OCI-LY7 (cell line): ENCODE measurements at regions not wholly inside any gene's neighbourhood (a gene's known extent, or its start where the extent isn't known, plus 50 kb on each side); places are given as distances from the start of the nearest gene placed in this dataset.

Experiments used
- BruUV-seq: library from RNA; stranded (reverse); fragments of 400-500 nt; replicated peaks from 2 replicates; lab custom pipeline; 2021; lab: Mats Ljungman, UMichigan
- CTCF ChIA-PET: fragments of 300-600 bp; sonication (Branson Sonifier 250); formaldehyde crosslinking; loops from one replicate; lab custom pipeline; 2022; ENCODE audit warnings: antibody characterized with exemption; ENCODE audit not compliant: unreplicated experiment; lab: Charles Lee
- POLR2A ChIA-PET: fragments of 300-600 bp; sonication (Branson Sonifier 250); formaldehyde crosslinking; loops from one replicate; lab custom pipeline; 2022; ENCODE audit warnings: antibody characterized with exemption; lab: Charles Lee
- DNase-seq: peaks from one replicate; pipeline ENCODE4 v3.0.0-alpha.2; 2015; ENCODE audit warnings: low spot score
- H2AFZ ChIP-seq: fragments of 200-600 bp; sonication (generic), shearing (Covaris generic); 2 replicates; pipeline ENCODE4 v1.6.1; 2014; ENCODE audit warnings: mild to moderate bottlenecking, antibody characterized with exemption, low read length, moderate library complexity
- H3K27ac ChIP-seq: fragments of 200-600 bp; sonication (generic); 2 replicates; pipeline ENCODE4 v1.5.1; 2014; ENCODE audit warnings: mixed run types, low read depth, mild to moderate bottlenecking, moderate library complexity, low read length, inconsistent platforms; ENCODE audit not compliant: poor library complexity, severe bottlenecking
- H3K36me3 ChIP-seq: fragments of 200-600 bp; sonication (generic); 2 replicates; pipeline ENCODE4 v1.6.1; 2014; ENCODE audit warnings: mild to moderate bottlenecking, antibody characterized with exemption, low read length, moderate library complexity, mixed read lengths; ENCODE audit not compliant: insufficient read depth
- H3K4me1 ChIP-seq: fragments of 200-600 bp; sonication (generic); 2 replicates; pipeline ENCODE4 v1.5.1; 2014; ENCODE audit warnings: mild to moderate bottlenecking, low read length; ENCODE audit not compliant: insufficient read depth, poor library complexity, severe bottlenecking
- H3K4me2 ChIP-seq: fragments of 200-600 bp; sonication (generic); 2 replicates; pipeline ENCODE4 v1.6.1; 2014; ENCODE audit warnings: mild to moderate bottlenecking, low read length
- H3K4me3 ChIP-seq: fragments of 200-600 bp; sonication (generic); 2 replicates; pipeline ENCODE4 v1.5.1; 2014; ENCODE audit warnings: mild to moderate bottlenecking, low read depth, low read length; ENCODE audit not compliant: poor library complexity, severe bottlenecking
- H3K79me2 ChIP-seq: fragments of 200-600 bp; sonication (generic); 2 replicates; pipeline ENCODE4 v1.6.1; 2016; ENCODE audit warnings: low read depth, mild to moderate bottlenecking, low read length, moderate library complexity, mixed read lengths; ENCODE audit not compliant: insufficient read depth
- H3K9me2 ChIP-seq: fragments of 200-600 bp; sonication (generic); 2 replicates; pipeline ENCODE4 v1.6.1; 2016; ENCODE audit warnings: mild to moderate bottlenecking, low read length, mixed read lengths; ENCODE audit not compliant: insufficient read depth
- H3K9me3 ChIP-seq: fragments of 200-600 bp; sonication (generic); 2 replicates; pipeline ENCODE4 v1.6.1; 2014; ENCODE audit warnings: mild to moderate bottlenecking, mixed run types, low read length, mixed read lengths
- H4K20me1 ChIP-seq: fragments of 200-600 bp; sonication (generic); 2 replicates; pipeline ENCODE4 v1.6.1; 2014; ENCODE audit warnings: mild to moderate bottlenecking, antibody characterized with exemption, low read length, moderate library complexity, mixed read lengths; ENCODE audit not compliant: insufficient read depth
- CTCF ChIP-seq: fragments of 200-600 bp; sonication (generic); conservative IDR thresholded peaks from 2 replicates; pipeline ENCODE4 v1.5.1; 2014; ENCODE audit warnings: mild to moderate bottlenecking, antibody characterized with exemption, low read length, moderate library complexity, mixed read lengths
- EZH2phosphoT487 ChIP-seq: fragments of 200-600 bp; sonication (generic); IDR thresholded peaks from 2 replicates; pipeline ENCODE4 v1.6.1; 2018; ENCODE audit warnings: low read depth, borderline replicate concordance, mild to moderate bottlenecking, mixed run types, antibody characterized with exemption, low read length, moderate library complexity, mixed read lengths
- intact Hi-C: fragments of 100-400 bp; cut with micrococcal nuclease; formaldehyde crosslinking; loops from one replicate; pipeline ENCODE4 v1.10.0; 2022; ENCODE audit not compliant: unreplicated experiment

- no peak for DNase-seq
- no peak overlapping the region for H3K27ac ChIP-seq
- H3K4me2 ChIP-seq = no peak overlapping the region
- H3K4me1 ChIP-seq = no peaks in the 10 kb centered on the region
- no peak overlapping the region for H3K4me3 ChIP-seq
- ChIA-PET CTCF (no interaction called here), POLR2A (no interaction called here)
- no peaks in the 10 kb centered on the region for H4K20me1 ChIP-seq
- no peaks in the 10 kb centered on the region for H3K79me2 ChIP-seq
- no peaks in the 10 kb centered on the region for H3K9me2 ChIP-seq
- no peak overlapping the region for H2AFZ ChIP-seq
- no peaks in the 10 kb centered on the region for H3K9me3 ChIP-seq
- TF ChIP-seq EZH2phosphoT487 (no peak), CTCF (no peak)
- intact Hi-C loops = no loop called here
- no TSS peak for BruUV-seq
- no peaks in the 10 kb centered on the region for H3K36me3 ChIP-seq
Observed at GRCh38 chr9:3125602-3126405, 281.9 kb upstream of the PUM3 start.

- Histone ChIP-seq H3K4me1 (no peaks in the 10 kb centered on the region), H3K4me3 (no peak overlapping the region), H3K79me2 (no peaks in the 10 kb centered on the region), H3K27ac (no peak overlapping the region), H4K20me1 (no peaks in the 10 kb centered on the region), H3K36me3 (no peaks in the 10 kb centered on the region), H3K9me3 (no peaks in the 10 kb centered on the region), H3K4me2 (no peak overlapping the region), H2AFZ (no peak overlapping the region), H3K9me2 (no peaks in the 10 kb centered on the region)
- TF ChIP-seq CTCF (no peak), EZH2phosphoT487 (no peak)
- POLR2A ChIA-PET = interaction anchor here (1.0 to 1.3 kb wide), 2 partner anchors 11 to 90 kb away, joined by 3 to 4 read pairs; no protein-coding TSS in a partner anchor
- CTCF ChIA-PET = no interaction called here
- DNase-seq = no peak
- BruUV-seq = no TSS peak
- intact Hi-C loops = no loop called here
Observed at GRCh38 chr9:3124001-3124400, 280.1 kb upstream of the PUM3 start.

- Histone ChIP-seq H3K9me2 (no peaks in the 10 kb centered on the region), H3K4me3 (no peak overlapping the region), H3K4me2 (no peak overlapping the region), H3K79me2 (no peaks in the 10 kb centered on the region), H4K20me1 (no peaks in the 10 kb centered on the region), H3K4me1 (no peaks in the 10 kb centered on the region), H2AFZ (no peak overlapping the region), H3K9me3 (peaks cover 8% of the 10 kb centered on the region; the same call in 1 of the 2 replicates), H3K27ac (no peak overlapping the region), H3K36me3 (no peaks in the 10 kb centered on the region)
- intact Hi-C loops = no loop called here
- BruUV-seq = no TSS peak
- ChIA-PET CTCF (no interaction called here), POLR2A (no interaction called here)
- no peak for TF ChIP-seq CTCF
- no peak for TF ChIP-seq EZH2phosphoT487
- DNase-seq = no peak
Observed at GRCh38 chr9:3118081-3118480, 274.2 kb upstream of the PUM3 start.
